ENCODE measurements at regions not wholly inside any gene's neighbourhood (a gene's known extent, or its start where the extent isn't known, plus 50 kb on each side); places are given as distances from the start of the nearest gene placed in this dataset.

- H3K79me2 ChIP-seq (ENCODE audit: insufficient read depth, low read length), result no peaks in the 10 kb centered on the region
- no peak overlapping the region for H3K27ac Mint-ChIP-seq
- no peaks in the 10 kb centered on the region for H3K27me3 Mint-ChIP-seq (ENCODE audit: low read depth)
Measured at GRCh38 chr5:27708534-27708933, 670.1 kb upstream of the CDH9 start.

More at GRCh38 chr5:27708534-27708933, 670.1 kb upstream of the CDH9 start:
- Histone ChIP-seq H2BK5ac (ENCODE audit: insufficient read length, low read length) (no peak overlapping the region), H3K9me3 (ENCODE audit: control insufficient read depth, low read depth, low read length) (no peaks in the 10 kb centered on the region), H4K91ac (ENCODE audit: insufficient read length, low read depth, low read length) (no peak overlapping the region), H3K4me2 (ENCODE audit: insufficient read depth, insufficient read length, low read length) (no peak overlapping the region), H2BK15ac (ENCODE audit: low read depth, low read length) (no peak overlapping the region), H2BK20ac (ENCODE audit: low read depth, low read length, poor library complexity, severe bottlenecking) (no peak overlapping the region), H3K4ac (ENCODE audit: low read depth, low read length) (no peak overlapping the region), H2AK5ac (ENCODE audit: insufficient read length, low read length) (no peak overlapping the region), H3K56ac (ENCODE audit: insufficient read length, low read depth, low read length) (no peak overlapping the region), H3K4me1 (ENCODE audit: insufficient read depth, low read length) (no peaks in the 10 kb centered on the region), H3K23ac (ENCODE audit: insufficient read length, low read depth, low read length) (no peak overlapping the region), H3K27ac (ENCODE audit: insufficient read length, low read depth, low read length) (no peak overlapping the region), H4K8ac (replicated peaks; ENCODE audit: insufficient read length, low read depth, low read length) (no peak overlapping the region), H3T11ph (ENCODE audit: low read length) (no peak overlapping the region), H3K27me3 (ENCODE audit: insufficient read depth, low read length) (no peaks in the 10 kb centered on the region), H3K79me1 (ENCODE audit: insufficient read depth, low read depth, low read length, poor library complexity, severe bottlenecking) (no peaks in the 10 kb centered on the region), H2AFZ (ENCODE audit: low read length) (no peak overlapping the region), H3K9ac (ENCODE audit: extremely low read depth, insufficient read length, low read length) (no peak overlapping the region), H4K20me1 (ENCODE audit: control insufficient read depth, insufficient read depth, insufficient read length) (no peaks in the 10 kb centered on the region), H3K23me2 (ENCODE audit: insufficient read length, low read depth, low read length, poor library complexity, severe bottlenecking) (no peaks in the 10 kb centered on the region), H4K5ac (ENCODE audit: insufficient read length, low read depth, low read length) (no peak overlapping the region), H2BK12ac (ENCODE audit: insufficient read length, low read depth, low read length) (no peak overlapping the region), H2BK120ac (ENCODE audit: low read depth, low read length, poor library complexity, severe bottlenecking) (no peak overlapping the region), H3K18ac (ENCODE audit: insufficient read length, low read depth, low read length) (no peak overlapping the region), H3K14ac (ENCODE audit: insufficient read depth, low read length) (no peak overlapping the region)
- Mint-ChIP-seq H3K4me3 (no peak overlapping the region), H3K9me3 (no peaks in the 10 kb centered on the region), H3K4me1 (no peaks in the 10 kb centered on the region), H3K36me3 (ENCODE audit: insufficient read depth in 1 of 3, low read depth in 3 of 3) (no peaks in the 10 kb centered on the region; a peak in 2 of 7 replicates)
- no peak for DNase-seq
- no CpG with 5 or more reads among the region's 3 CpGs for WGBS (ENCODE audit: extremely low coverage, insufficient read length, low lambda C conversion rate)
- no peak for TF ChIP-seq CTCF (conservative IDR thresholded peaks at IDR 0.05)

Data from H9 (cell line).